Naive thymus-derived CD4-positive, alpha-beta T cell (primary cell): ENCODE measurements at regions not wholly inside any gene's neighbourhood (a gene's known extent, or its start where the extent isn't known, plus 50 kb on each side); places are given as distances from the start of the nearest gene placed in this dataset.

Source experiments
- ATAC-seq: fragments of 150-1000 bp; cut with Tn5 transposase; 2 replicates; pipeline ENCODE4 v1.10.0; 2021; ENCODE audit warnings: mild to moderate bottlenecking, moderate library complexity
- CTCF ChIA-PET: fragments of 350-600 bp; sonication (Branson Sonifier 250); formaldehyde crosslinking; loops from one replicate; lab custom pipeline; 2021; ENCODE audit warnings: antibody characterized with exemption; lab: Charles Lee
- POLR2A ChIA-PET: fragments of 350-600 bp; sonication (Branson Sonifier 250); formaldehyde crosslinking; loops from one replicate; lab custom pipeline; 2021; ENCODE audit warnings: antibody characterized with exemption, inconsistent platforms; lab: Charles Lee
- DNase-seq, 9 donors: peaks; one replicate each; pipeline versions ENCODE4 v3.0.0 to v3.0.0-alpha.2; 2020 to 2022; ENCODE audit warnings: mixed read lengths in 1 of 9
- H3K27ac ChIP-seq: one replicate; pipeline ENCODE4 v1.7.0; 2013; ENCODE audit warnings: mild to moderate bottlenecking, low read depth, low read length, moderate library complexity
- H3K27me3 ChIP-seq, 2 donors: one replicate each; pipeline ENCODE4 v1.7.0; 2013; ENCODE audit warnings: low read length in 2 of 2, mild to moderate bottlenecking in 2 of 2, moderate library complexity in 2 of 2; ENCODE audit not compliant: control insufficient read depth in 2 of 2, insufficient read depth in 2 of 2
- H3K36me3 ChIP-seq, 3 experiments: 1 replicate in 2 of 3; 2 replicates in 1 of 3; pipeline ENCODE4 v1.7.0; 2013; ENCODE audit warnings: low read length in 3 of 3, mild to moderate bottlenecking in 3 of 3, moderate library complexity in 1 of 3; ENCODE audit not compliant: insufficient read depth in 3 of 3, control insufficient read depth in 2 of 3
- H3K4me1 ChIP-seq, 2 donors: one replicate each; pipeline ENCODE4 v1.7.0; 2013; ENCODE audit warnings: low read length in 2 of 2, mild to moderate bottlenecking in 2 of 2, moderate library complexity in 1 of 2; ENCODE audit not compliant: control insufficient read depth in 2 of 2, insufficient read depth in 2 of 2
- H3K4me3 ChIP-seq: 2 replicates; pipeline ENCODE4 v1.7.0; 2013; ENCODE audit warnings: mild to moderate bottlenecking, low read length
- H3K9me3 ChIP-seq, 3 experiments: 1 replicate in 2 of 3; 2 replicates in 1 of 3; pipeline ENCODE4 v1.7.0; 2013; ENCODE audit warnings: low read length in 3 of 3; ENCODE audit not compliant: control insufficient read depth in 2 of 3
- H3K27ac Mint-ChIP-seq, 9 donors: one replicate each; pipeline ENCODE4 v1.8.0; 2020 to 2022; ENCODE audit warnings: mixed read lengths in 9 of 9, mild to moderate bottlenecking in 8 of 9, moderate library complexity in 5 of 9, inconsistent platforms in 2 of 9
- H3K27me3 Mint-ChIP-seq, 5 donors: one replicate each; pipeline ENCODE4 v1.8.0; 2021 to 2022; ENCODE audit warnings: mixed read lengths in 5 of 5, mild to moderate bottlenecking in 1 of 5
- H3K36me3 Mint-ChIP-seq, 5 donors: one replicate each; pipeline ENCODE4 v1.8.0; 2020 to 2022; ENCODE audit warnings: mixed read lengths in 5 of 5, mild to moderate bottlenecking in 3 of 5, inconsistent platforms in 1 of 5
- H3K4me1 Mint-ChIP-seq, 7 donors: one replicate each; pipeline ENCODE4 v1.8.0; 2020 to 2022; ENCODE audit warnings: mixed read lengths in 7 of 7, mild to moderate bottlenecking in 3 of 7, inconsistent platforms in 1 of 7
- H3K4me3 Mint-ChIP-seq, 10 donors: one replicate each; pipeline ENCODE4 v1.8.0; 2020 to 2022; ENCODE audit warnings: mild to moderate bottlenecking in 10 of 10, mixed read lengths in 10 of 10, moderate library complexity in 6 of 10, inconsistent platforms in 2 of 10
- H3K9me3 Mint-ChIP-seq, 11 donors: one replicate each; pipeline ENCODE4 v1.8.0; 2020 to 2022; ENCODE audit warnings: mixed read lengths in 11 of 11, mild to moderate bottlenecking in 4 of 11, inconsistent platforms in 1 of 11, moderate library complexity in 1 of 11
- intact Hi-C, 2 donors: fragments of 100-400 bp; cut with micrococcal nuclease; formaldehyde crosslinking; loops; one replicate each; pipeline ENCODE4 v1.15.1; 2023

DNA sequence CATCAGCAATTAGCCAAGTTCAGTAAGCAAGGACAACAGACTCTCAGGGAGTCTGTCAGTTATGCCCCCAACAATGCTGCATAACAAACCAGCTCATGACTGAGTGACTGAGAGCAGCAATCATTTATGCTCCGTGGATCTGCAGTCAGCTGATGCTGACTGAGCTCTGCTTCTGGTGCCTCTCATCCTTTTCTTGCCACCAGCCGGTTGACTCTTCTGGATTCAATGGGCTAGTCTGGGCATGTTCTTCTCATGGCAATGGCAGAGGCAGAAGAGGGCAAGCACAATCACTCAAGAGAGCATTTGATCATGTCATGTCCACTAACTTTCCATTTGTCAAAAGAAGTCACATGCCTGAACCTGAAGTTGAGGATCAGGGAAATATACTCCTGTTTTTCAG is 157.0 kb upstream of the NTRK2 start:
- Mint-ChIP-seq H3K27ac (no peak overlapping the region), H3K36me3 (peaks cover 0 to 2% (median 0%) of the 10 kb centered on the region in 5 donors), H3K4me1 (no peaks in the 10 kb centered on the region), H3K27me3 (peaks cover 0 to 9% (median 8%) of the 10 kb centered on the region in 5 donors), H3K9me3 (peaks cover 0 to 13% (median 5%) of the 10 kb centered on the region in 11 donors), H3K4me3 (no peak overlapping the region)
- peaks cover 0 to 3% (median 0%) of the 10 kb centered on the region in 3 experiments for H3K9me3 ChIP-seq
- no peaks in the 10 kb centered on the region for H3K4me1 ChIP-seq
- no peak overlapping the region for H3K4me3 ChIP-seq
- ChIA-PET POLR2A (no interaction called here), CTCF (no interaction called here)
- H3K27ac ChIP-seq, result no peak overlapping the region
- intact Hi-C loops, result no loop called here
- H3K36me3 ChIP-seq, result no peaks in the 10 kb centered on the region
- H3K27me3 ChIP-seq, result no peaks in the 10 kb centered on the region
- ATAC-seq (no peak), DNase-seq (no peak)

- Mint-ChIP-seq H3K36me3 (peaks cover 0 to 3% (median 0%) of the 10 kb centered on the region in 5 donors), H3K4me3 (no peak overlapping the region), H3K4me1 (no peaks in the 10 kb centered on the region), H3K27ac (no peak overlapping the region), H3K9me3 (peaks cover 1 to 23% (median 6%) of the 10 kb centered on the region in 11 donors), H3K27me3 (peaks cover 0 to 9% (median 6%) of the 10 kb centered on the region in 5 donors)
- Histone ChIP-seq H3K4me3 (no peak overlapping the region), H3K36me3 (no peaks in the 10 kb centered on the region), H3K27ac (no peak overlapping the region), H3K27me3 (no peaks in the 10 kb centered on the region), H3K9me3 (peaks cover 0 to 3% (median 0%) of the 10 kb centered on the region in 3 experiments), H3K4me1 (no peaks in the 10 kb centered on the region)
- intact Hi-C loops, result no loop called here
- no peak for ATAC-seq
- ChIA-PET CTCF (no interaction called here), POLR2A (no interaction called here)
- DNase-seq, result no peak
These were observed 156.1 kb upstream of the NTRK2 start for GRCh38 chr9:84513473-84513872.

DNA sequence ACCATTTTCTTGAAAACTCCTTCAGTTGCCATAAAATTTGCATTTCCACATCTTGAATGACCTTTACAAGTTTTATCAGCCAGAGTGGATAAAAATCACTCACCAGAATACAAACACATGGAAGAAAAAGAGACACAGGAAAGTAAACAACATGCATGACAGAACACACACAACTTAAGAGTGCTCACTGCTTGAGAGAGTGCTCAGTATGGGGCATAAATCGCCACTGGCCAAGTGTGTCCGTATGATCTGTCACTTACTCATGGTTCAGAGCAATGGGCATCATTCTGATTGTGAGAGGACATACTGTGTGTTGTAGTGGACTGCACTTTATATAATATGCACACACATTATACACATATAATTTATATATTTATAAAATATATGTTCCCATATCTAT is 155.6 kb upstream of the NTRK2 start:
- POLR2A ChIA-PET, result no interaction called here
- H3K36me3 Mint-ChIP-seq, result peaks cover 0 to 3% (median 0%) of the 10 kb centered on the region in 5 donors
- peaks cover 0 to 9% (median 6%) of the 10 kb centered on the region in 5 donors for H3K27me3 Mint-ChIP-seq
- H3K4me3 Mint-ChIP-seq, result no peak overlapping the region
- CTCF ChIA-PET, result no interaction called here
- Histone ChIP-seq H3K4me1 (no peaks in the 10 kb centered on the region), H3K27me3 (no peaks in the 10 kb centered on the region), H3K4me3 (no peak overlapping the region), H3K27ac (no peak overlapping the region), H3K36me3 (no peaks in the 10 kb centered on the region), H3K9me3 (peaks cover 0 to 3% (median 0%) of the 10 kb centered on the region in 3 experiments)
- H3K4me1 Mint-ChIP-seq, result no peaks in the 10 kb centered on the region
- intact Hi-C loops, result no loop called here
- DNase-seq (no peak), ATAC-seq (no peak)
- H3K27ac Mint-ChIP-seq, result no peak overlapping the region
- peaks cover 1 to 23% (median 8%) of the 10 kb centered on the region in 11 donors for H3K9me3 Mint-ChIP-seq

GRCh38 chr9:84514421-84514820 is 155.1 kb upstream of the NTRK2 start:
- Mint-ChIP-seq H3K4me1 (no peaks in the 10 kb centered on the region), H3K27me3 (peaks cover 0 to 9% (median 6%) of the 10 kb centered on the region in 5 donors), H3K9me3 (peaks cover 1 to 23% (median 9%) of the 10 kb centered on the region in 11 donors), H3K36me3 (peaks cover 0 to 3% (median 0%) of the 10 kb centered on the region in 5 donors), H3K4me3 (no peak overlapping the region), H3K27ac (no peak overlapping the region)
- no peak for ATAC-seq
- POLR2A ChIA-PET, result no interaction called here
- no peaks in the 10 kb centered on the region for H3K4me1 ChIP-seq
- intact Hi-C loops, result no loop called here
- no peak overlapping the region for H3K4me3 ChIP-seq
- CTCF ChIA-PET, result no interaction called here
- H3K27me3 ChIP-seq, result no peaks in the 10 kb centered on the region
- no peak overlapping the region for H3K27ac ChIP-seq
- peaks cover 0 to 3% (median 0%) of the 10 kb centered on the region in 3 experiments for H3K9me3 ChIP-seq
- no peak for DNase-seq
- H3K36me3 ChIP-seq, result no peaks in the 10 kb centered on the region

DNA sequence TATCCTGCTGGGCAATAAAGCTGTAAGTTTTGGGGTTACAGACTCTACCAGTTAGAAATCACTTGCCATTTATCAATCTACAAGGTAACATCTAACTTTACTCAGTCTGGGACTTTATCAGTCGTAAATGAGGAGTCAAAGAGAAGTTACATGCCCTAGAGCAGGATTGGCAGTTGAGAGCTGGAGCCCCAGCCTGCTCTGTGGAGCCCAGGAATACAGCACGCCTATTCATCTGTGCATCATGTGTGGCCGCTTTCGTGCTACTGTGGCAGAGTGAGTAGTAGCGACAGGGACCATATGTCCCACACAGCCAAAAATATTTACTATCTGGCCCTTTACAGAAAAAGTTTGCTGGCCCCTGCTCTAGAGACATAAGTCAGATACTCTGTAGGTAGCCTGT is 152.5 kb upstream of the NTRK2 start:
- Mint-ChIP-seq H3K9me3 (peaks cover 1 to 16% (median 6%) of the 10 kb centered on the region in 11 donors), H3K4me1 (no peaks in the 10 kb centered on the region), H3K27ac (no peak overlapping the region), H3K36me3 (peaks cover 0 to 3% (median 0%) of the 10 kb centered on the region in 5 donors), H3K4me3 (no peak overlapping the region), H3K27me3 (peaks cover 0 to 6% (median 5%) of the 10 kb centered on the region in 5 donors)
- H3K4me1 ChIP-seq, result no peaks in the 10 kb centered on the region
- DNase-seq (no peak), ATAC-seq (no peak)
- H3K9me3 ChIP-seq, result peaks cover 0 to 3% (median 0%) of the 10 kb centered on the region in 3 experiments
- no peaks in the 10 kb centered on the region for H3K36me3 ChIP-seq
- no peak overlapping the region for H3K27ac ChIP-seq
- intact Hi-C loops, result no loop called here
- ChIA-PET CTCF (no interaction called here), POLR2A (no interaction called here)
- H3K4me3 ChIP-seq, result no peak overlapping the region
- H3K27me3 ChIP-seq, result no peaks in the 10 kb centered on the region

- H3K4me1 Mint-ChIP-seq, result no peaks in the 10 kb centered on the region
- H3K36me3 Mint-ChIP-seq, result peaks cover 0 to 3% (median 0%) of the 10 kb centered on the region in 5 donors
- no peak overlapping the region for H3K27ac Mint-ChIP-seq
- no peak overlapping the region for H3K27ac ChIP-seq
- DNase-seq, result no peak
- H3K4me3 Mint-ChIP-seq, result no peak overlapping the region
- no peaks in the 10 kb centered on the region for H3K4me1 ChIP-seq
- H3K9me3 Mint-ChIP-seq, result peaks cover 0 to 12% (median 9%) of the 10 kb centered on the region in 11 donors
- ATAC-seq, result no peak
- no peaks in the 10 kb centered on the region for H3K9me3 ChIP-seq
- H3K27me3 ChIP-seq, result no peaks in the 10 kb centered on the region
- H3K36me3 ChIP-seq, result no peaks in the 10 kb centered on the region
- ChIA-PET CTCF (no interaction called here), POLR2A (no interaction called here)
- H3K4me3 ChIP-seq, result no peak overlapping the region
- H3K27me3 Mint-ChIP-seq, result peaks cover 0 to 7% (median 4%) of the 10 kb centered on the region in 5 donors
- intact Hi-C loops, result no loop called here
These were observed 150.1 kb upstream of the NTRK2 start for GRCh38 chr9:84519413-84519812.

DNA sequence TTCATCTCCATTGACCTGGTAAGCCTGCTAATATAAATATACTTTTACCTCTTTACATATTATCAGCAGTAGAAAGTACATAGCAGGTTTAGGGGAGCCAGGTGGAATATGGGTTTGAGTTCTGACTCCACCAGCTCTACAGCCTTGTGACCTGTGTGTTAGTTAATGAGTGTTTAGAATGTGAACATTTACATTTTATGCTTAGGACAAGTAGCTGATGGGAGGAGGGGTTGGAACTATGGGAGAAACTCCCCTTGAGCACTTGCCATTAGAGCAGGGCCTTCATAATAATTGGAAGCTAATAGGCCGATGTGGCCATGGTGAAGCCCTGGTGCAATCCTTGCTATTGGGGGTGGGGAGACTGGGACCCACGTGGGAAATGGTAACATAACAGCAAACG is 148.3 kb upstream of the NTRK2 start:
- DNase-seq (no peak), ATAC-seq (no peak)
- Histone ChIP-seq H3K36me3 (no peaks in the 10 kb centered on the region), H3K9me3 (no peaks in the 10 kb centered on the region), H3K4me3 (no peak overlapping the region), H3K27ac (no peak overlapping the region), H3K27me3 (no peaks in the 10 kb centered on the region), H3K4me1 (no peaks in the 10 kb centered on the region)
- Mint-ChIP-seq H3K9me3 (peaks cover 0 to 21% (median 10%) of the 10 kb centered on the region in 11 donors), H3K4me1 (no peaks in the 10 kb centered on the region), H3K4me3 (no peak overlapping the region), H3K27me3 (peaks cover 0 to 12% (median 4%) of the 10 kb centered on the region in 5 donors), H3K27ac (no peak overlapping the region), H3K36me3 (peaks cover 0 to 3% (median 0%) of the 10 kb centered on the region in 5 donors)
- POLR2A ChIA-PET, result no interaction called here
- CTCF ChIA-PET, result no interaction called here
- intact Hi-C loops, result no loop called here
